Activated CD4-positive, alpha-beta memory T cell treated with anti-CD3 and anti-CD28 coated beads, Interleukin-2, amount 10 ng/mL, durations not matched to agents 7 days and 5 days (primary cell): ENCODE measurements at regions not wholly inside any gene's neighbourhood (a gene's known extent, or its start where the extent isn't known, plus 50 kb on each side); places are given as distances from the start of the nearest gene placed in this dataset.
"Not testable (repeated sequence)": the region's sequence is repeated elsewhere in the genome, so short reads cannot be mapped to it uniquely, and the experiment has no call there.

Source experiments
- CTCF ChIA-PET: fragments of 350-600 bp; sonication (Branson Sonifier 250); formaldehyde crosslinking; loops from one replicate; lab custom pipeline; 2021; ENCODE audit warnings: antibody characterized with exemption, inconsistent platforms; lab: Charles Lee
- POLR2A ChIA-PET: fragments of 350-600 bp; sonication (Branson Sonifier 250); formaldehyde crosslinking; loops from one replicate; lab custom pipeline; 2021; ENCODE audit warnings: antibody characterized with exemption; lab: Charles Lee
- DNase-seq: peaks from one replicate; pipeline ENCODE4 v3.0.0-alpha.2; 2020
- H3K27ac Mint-ChIP-seq: one replicate; pipeline ENCODE4 v1.8.0; 2021; ENCODE audit warnings: mild to moderate bottlenecking, mixed read lengths
- H3K27me3 Mint-ChIP-seq: one replicate; pipeline ENCODE4 v1.8.0; 2021; ENCODE audit warnings: mixed read lengths
- H3K36me3 Mint-ChIP-seq: one replicate; pipeline ENCODE4 v1.8.0; 2021; ENCODE audit warnings: low read depth, mixed read lengths
- H3K4me1 Mint-ChIP-seq: one replicate; pipeline ENCODE4 v1.8.0; 2021; ENCODE audit warnings: mixed read lengths
- H3K4me3 Mint-ChIP-seq: one replicate; pipeline ENCODE4 v1.8.0; 2021; ENCODE audit warnings: mild to moderate bottlenecking, mixed read lengths
- H3K9me3 Mint-ChIP-seq: one replicate; pipeline ENCODE4 v1.8.0; 2021; ENCODE audit warnings: mixed read lengths

GRCh38 chr3:105293441-105293840, 73.3 kb upstream of the ALCAM start:
- Mint-ChIP-seq H3K27ac (no peak overlapping the region), H3K9me3 (no peaks in the 10 kb centered on the region), H3K4me1 (no peaks in the 10 kb centered on the region), H3K4me3 (no peak overlapping the region), H3K36me3 (no peaks in the 10 kb centered on the region), H3K27me3 (peaks cover 4% of the 10 kb centered on the region)
- ChIA-PET POLR2A (no interaction called here), CTCF (no interaction called here)
- no peak for DNase-seq

GRCh38 chr3:105296182-105296822, 70.4 kb upstream of the ALCAM start:
- H3K36me3 Mint-ChIP-seq, CTCF ChIA-PET, H3K27me3 Mint-ChIP-seq, POLR2A ChIA-PET, H3K9me3 Mint-ChIP-seq, H3K27ac Mint-ChIP-seq, DNase-seq, H3K4me1 Mint-ChIP-seq, H3K4me3 Mint-ChIP-seq: not testable (repeated sequence)

GRCh38 chr3:105304487-105304886, 62.2 kb upstream of the ALCAM start:
- H3K36me3 Mint-ChIP-seq = no peaks in the 10 kb centered on the region
- H3K27me3 Mint-ChIP-seq = no peaks in the 10 kb centered on the region
- no peaks in the 10 kb centered on the region for H3K9me3 Mint-ChIP-seq
- H3K4me3 Mint-ChIP-seq = no peak overlapping the region
- ChIA-PET POLR2A (no interaction called here), CTCF (interaction anchor here (1.1 kb wide), 1 partner anchor 904 kb away, joined by 3 read pairs; no protein-coding TSS in a partner anchor)
- no peak overlapping the region for H3K27ac Mint-ChIP-seq
- no peak for DNase-seq
- H3K4me1 Mint-ChIP-seq = no peaks in the 10 kb centered on the region

- no peaks in the 10 kb centered on the region for H3K9me3 Mint-ChIP-seq
- H3K4me1 Mint-ChIP-seq = no peaks in the 10 kb centered on the region
- no peak for DNase-seq
- CTCF ChIA-PET = no interaction called here
- no peak overlapping the region for H3K4me3 Mint-ChIP-seq
- no peak overlapping the region for H3K27ac Mint-ChIP-seq
- H3K27me3 Mint-ChIP-seq = no peaks in the 10 kb centered on the region
- POLR2A ChIA-PET = no interaction called here
- no peaks in the 10 kb centered on the region for H3K36me3 Mint-ChIP-seq
Measured at GRCh38 chr3:105315144-105315543, 51.6 kb upstream of the ALCAM start.

- POLR2A ChIA-PET = no interaction called here
- Mint-ChIP-seq H3K27me3 (no peaks in the 10 kb centered on the region), H3K27ac (no peak overlapping the region), H3K4me1 (no peaks in the 10 kb centered on the region), H3K36me3 (no peaks in the 10 kb centered on the region), H3K9me3 (no peaks in the 10 kb centered on the region), H3K4me3 (no peak overlapping the region)
- no peak for DNase-seq
- CTCF ChIA-PET = no interaction called here
Measured at GRCh38 chr3:105315815-105316214, 50.9 kb upstream of the ALCAM start.

GRCh38 chr3:105316331-105316730, 50.4 kb upstream of the ALCAM start:
- Mint-ChIP-seq H3K4me1 (no peaks in the 10 kb centered on the region), H3K36me3 (no peaks in the 10 kb centered on the region), H3K4me3 (no peak overlapping the region), H3K27ac (no peak overlapping the region), H3K27me3 (no peaks in the 10 kb centered on the region), H3K9me3 (no peaks in the 10 kb centered on the region)
- ChIA-PET POLR2A (no interaction called here), CTCF (no interaction called here)
- no peak for DNase-seq
